ENCODE measurements at regions not wholly inside any gene's neighbourhood (a gene's known extent, or its start where the extent isn't known, plus 50 kb on each side); places are given as distances from the start of the nearest gene placed in this dataset.

- no peak for DNase-seq
Measured at GRCh38 chr18:43482136-43482535, 204.8 kb upstream of the SYT4 start.

GRCh38 chr18:43482600-43482999 is 205.3 kb upstream of the SYT4 start:
- no peak for DNase-seq

- no peak for DNase-seq
Measured at GRCh38 chr18:43484710-43485109, 207.4 kb upstream of the SYT4 start.

- no peak for DNase-seq
Measured at GRCh38 chr18:43485545-43485963, 208.3 kb upstream of the SYT4 start.

- no peak for DNase-seq
Measured at GRCh38 chr18:43486462-43486861, 209.2 kb upstream of the SYT4 start.

GRCh38 chr18:43501099-43501498 is 223.8 kb upstream of the SYT4 start:
- DNase-seq: peak in 29 of 58 donors; percentile 1 to 80 (median 24)

- no peak for DNase-seq
Measured at GRCh38 chr18:43506935-43507334, 229.6 kb upstream of the SYT4 start.

- DNase-seq: no peak
Measured at GRCh38 chr18:43507842-43508481, 230.7 kb upstream of the SYT4 start.

- no peak for DNase-seq
Measured at GRCh38 chr18:43514747-43515146, 237.5 kb upstream of the SYT4 start.

GRCh38 chr18:43515481-43515880 is 238.2 kb upstream of the SYT4 start:
- DNase-seq: no peak

- no peak for DNase-seq
Measured at GRCh38 chr18:43524260-43524659, 247.0 kb upstream of the SYT4 start.

- DNase-seq: no peak
Measured at GRCh38 chr18:43525169-43525568, 247.9 kb upstream of the SYT4 start.

- DNase-seq: no peak
Measured at GRCh38 chr18:43526426-43527145, 249.3 kb upstream of the SYT4 start.

GRCh38 chr18:43531438-43531837 is 254.1 kb upstream of the SYT4 start:
- no peak for DNase-seq

- DNase-seq: no peak
Measured at GRCh38 chr18:43533371-43533770, 256.1 kb upstream of the SYT4 start.

- no peak for DNase-seq
Measured at GRCh38 chr18:43534511-43534910, 257.2 kb upstream of the SYT4 start.

- no peak for DNase-seq
Measured at GRCh38 chr18:43539862-43540261, 262.6 kb upstream of the SYT4 start.

- no peak for DNase-seq
Measured at GRCh38 chr18:43542016-43542415, 264.7 kb upstream of the SYT4 start.

- no peak for DNase-seq
Measured at GRCh38 chr18:43543236-43543635, 265.9 kb upstream of the SYT4 start.

- DNase-seq: no peak
Measured at GRCh38 chr18:43547456-43547855, 270.2 kb upstream of the SYT4 start.

- DNase-seq: no peak
Measured at GRCh38 chr18:43559507-43559906, 282.2 kb upstream of the SYT4 start.

- DNase-seq: peak in 8 of 58 donors; percentile 2 to 57 (median 26)
Measured at GRCh38 chr18:43563780-43564179, 286.5 kb upstream of the SYT4 start.

GRCh38 chr18:43570593-43570992 is 293.3 kb upstream of the SYT4 start:
- DNase-seq: no peak
